GM21528 (cell line): ENCODE measurements at regions not wholly inside any gene's neighbourhood (a gene's known extent, or its start where the extent isn't known, plus 50 kb on each side); places are given as distances from the start of the nearest gene placed in this dataset.

ENCODE experiments used
- ATAC-seq: cut with Tn5 transposase; IDR thresholded peaks from one replicate; pipeline ENCODE4 v1.9.1; 2021; ENCODE audit warnings: mild to moderate bottlenecking, moderate library complexity; ENCODE audit not compliant: unreplicated experiment, low FRiP score

- no peak for ATAC-seq
These were observed 572.1 kb upstream of the IGFBP3 start for GRCh38 chr7:46493196-46493595.

GRCh38 chr7:46492466-46492865 is 571.4 kb upstream of the IGFBP3 start:
- no peak for ATAC-seq

GRCh38 chr7:46490406-46490805 is 569.3 kb upstream of the IGFBP3 start:
- no peak for ATAC-seq

GRCh38 chr7:46489106-46489505 is 568.0 kb upstream of the IGFBP3 start:
- no peak for ATAC-seq

- no peak for ATAC-seq
These were observed 567.5 kb upstream of the IGFBP3 start for GRCh38 chr7:46488607-46489006.

GRCh38 chr7:46486256-46487206 is 565.5 kb upstream of the IGFBP3 start:
- no peak for ATAC-seq

GRCh38 chr7:46485481-46486065 is 564.5 kb upstream of the IGFBP3 start:
- no peak for ATAC-seq

GRCh38 chr7:46484906-46485305 is 563.8 kb upstream of the IGFBP3 start:
- ATAC-seq: no peak

- no peak for ATAC-seq
These were observed 559.5 kb upstream of the IGFBP3 start for GRCh38 chr7:46480619-46481018.

GRCh38 chr7:46479680-46480079 is 558.6 kb upstream of the IGFBP3 start:
- ATAC-seq: no peak

- no peak for ATAC-seq
These were observed 557.0 kb upstream of the IGFBP3 start for GRCh38 chr7:46478046-46478445.

- ATAC-seq: no peak
These were observed 547.8 kb upstream of the IGFBP3 start for GRCh38 chr7:46468753-46469356.

- no peak for ATAC-seq
These were observed 542.1 kb upstream of the IGFBP3 start for GRCh38 chr7:46463170-46463569.

GRCh38 chr7:46461334-46461777 is 540.3 kb upstream of the IGFBP3 start:
- ATAC-seq: no peak

GRCh38 chr7:46459942-46460341 is 538.9 kb upstream of the IGFBP3 start:
- ATAC-seq: no peak

GRCh38 chr7:46454816-46455215 is 533.7 kb upstream of the IGFBP3 start:
- ATAC-seq: no peak

GRCh38 chr7:46452561-46453135 is 531.6 kb upstream of the IGFBP3 start:
- ATAC-seq: no peak

- ATAC-seq: no peak
These were observed 530.8 kb upstream of the IGFBP3 start for GRCh38 chr7:46451846-46452245.

GRCh38 chr7:46450886-46451285 is 529.8 kb upstream of the IGFBP3 start:
- ATAC-seq: no peak

- no peak for ATAC-seq
These were observed 529.4 kb upstream of the IGFBP3 start for GRCh38 chr7:46450425-46450824.

- ATAC-seq: no peak
These were observed 528.7 kb upstream of the IGFBP3 start for GRCh38 chr7:46449743-46450142.
